Stimulated activated CD4-positive, alpha-beta T cell treated with anti-CD3 and anti-CD28 coated beads, Interleukin-4, amount 100 ng/mL, for 4 hours (primary cell): ENCODE measurements at regions not wholly inside any gene's neighbourhood (a gene's known extent, or its start where the extent isn't known, plus 50 kb on each side); places are given as distances from the start of the nearest gene placed in this dataset.

ENCODE experiments used
- DNase-seq, 2 experiments: peaks; one replicate each; pipeline ENCODE4 v3.0.0-alpha.2; 2020

GRCh38 chr14:82390586-82390985 is 856.9 kb upstream of the SEL1L start:
- no peak for DNase-seq

- DNase-seq, result no peak
These were observed 861.3 kb upstream of the SEL1L start for GRCh38 chr14:82394916-82395315.

- DNase-seq, result no peak
These were observed 864.6 kb upstream of the SEL1L start for GRCh38 chr14:82398256-82398655.

GRCh38 chr14:82403987-82404386 is 870.3 kb upstream of the SEL1L start:
- no peak for DNase-seq

GRCh38 chr14:82410064-82410463 is 876.4 kb upstream of the SEL1L start:
- DNase-seq, result no peak

GRCh38 chr14:82411298-82411697 is 877.6 kb upstream of the SEL1L start:
- DNase-seq, result no peak

GRCh38 chr14:82412545-82412944 is 878.9 kb upstream of the SEL1L start:
- no peak for DNase-seq

GRCh38 chr14:82414853-82415539 is 881.3 kb upstream of the SEL1L start:
- no peak for DNase-seq

GRCh38 chr14:82419933-82420332 is 886.3 kb upstream of the SEL1L start:
- no peak for DNase-seq

GRCh38 chr14:82420871-82421270 is 887.2 kb upstream of the SEL1L start:
- DNase-seq, result no peak

GRCh38 chr14:82421286-82421685 is 887.6 kb upstream of the SEL1L start:
- no peak for DNase-seq

- no peak for DNase-seq
These were observed 888.6 kb upstream of the SEL1L start for GRCh38 chr14:82422230-82422629.

- DNase-seq, result no peak
These were observed 891.6 kb upstream of the SEL1L start for GRCh38 chr14:82425261-82425660.

- no peak for DNase-seq
These were observed 897.4 kb upstream of the SEL1L start for GRCh38 chr14:82431031-82431430.

- DNase-seq, result no peak
These were observed 898.9 kb upstream of the SEL1L start for GRCh38 chr14:82432301-82433105.

- no peak for DNase-seq
These were observed 904.8 kb upstream of the SEL1L start for GRCh38 chr14:82438436-82438835.

- DNase-seq, result no peak
These were observed 907.6 kb upstream of the SEL1L start for GRCh38 chr14:82441270-82441669.

- no peak for DNase-seq
These were observed 912.3 kb upstream of the SEL1L start for GRCh38 chr14:82445810-82446570.

- DNase-seq, result no peak
These were observed 913.9 kb upstream of the SEL1L start for GRCh38 chr14:82447586-82447985.

- DNase-seq, result no peak
These were observed 916.3 kb upstream of the SEL1L start for GRCh38 chr14:82449926-82450468.

GRCh38 chr14:82451675-82452074 is 918.0 kb upstream of the SEL1L start:
- DNase-seq, result no peak

- no peak for DNase-seq
These were observed 948.7 kb upstream of the SEL1L start for GRCh38 chr14:82482345-82482744.

GRCh38 chr14:82488473-82488872 is 954.8 kb upstream of the SEL1L start:
- no peak for DNase-seq
